ENCODE measurements at regions not wholly inside any gene's neighbourhood (a gene's known extent, or its start where the extent isn't known, plus 50 kb on each side); places are given as distances from the start of the nearest gene placed in this dataset.

DNA sequence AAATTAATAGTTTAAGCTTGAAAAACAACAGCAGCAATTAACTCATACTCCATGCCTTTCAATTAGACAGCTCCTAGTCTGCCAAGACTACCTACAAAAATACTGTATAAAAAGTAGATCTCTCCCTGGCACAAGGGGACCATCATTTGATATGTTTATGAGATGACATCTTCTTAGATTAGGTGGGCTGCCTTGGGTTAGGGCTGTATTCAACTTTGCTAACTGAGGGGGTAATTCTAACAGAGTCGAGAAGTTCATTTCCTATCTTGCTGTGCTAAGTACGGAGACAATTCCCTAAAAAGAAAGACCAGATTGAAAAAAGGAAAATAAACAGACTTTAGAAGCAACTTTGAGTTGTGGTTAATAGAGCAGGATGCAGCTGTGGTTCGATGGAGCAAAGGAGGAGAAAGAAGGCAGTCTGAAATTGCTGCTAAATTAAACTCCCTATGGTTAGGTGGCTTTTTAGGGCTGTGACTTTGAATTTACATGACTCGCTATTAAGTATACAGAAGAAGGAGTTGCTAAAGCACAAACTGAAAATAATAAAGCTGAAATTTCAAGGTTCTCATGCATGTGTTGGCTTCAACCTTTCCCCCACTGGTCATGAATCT, 75.4 kb downstream of the CDC7 start:
- Histone ChIP-seq H3K36me3 (replicated peaks; ENCODE audit: low read depth, low read length) (no peaks in the 10 kb centered on the region), H3K27ac (ENCODE audit: low read length) (no peak overlapping the region), H3K4me2 (ENCODE audit: low read length) (no peak overlapping the region), H3K4me3 (ENCODE audit: low read length) (no peak overlapping the region), H3K9me3 (ENCODE audit: insufficient read depth, low read length) (no peaks in the 10 kb centered on the region), H3K9ac (ENCODE audit: low read length) (no peak overlapping the region), H4K20me1 (ENCODE audit: insufficient read depth, low read length) (no peaks in the 10 kb centered on the region), H2AFZ (ENCODE audit: low read depth, low read length) (no peak overlapping the region), H3K79me2 (ENCODE audit: low read length) (no peaks in the 10 kb centered on the region), H3K27me3 (ENCODE audit: low read depth, low read length) (peaks cover 4% of the 10 kb centered on the region; the same call in 1 of the 2 replicates), H3K4me1 (ENCODE audit: low read length) (peaks cover 13% of the 10 kb centered on the region)
- no peak for TF ChIP-seq EZH2phosphoT487 (IDR thresholded peaks at IDR 0.05; ENCODE audit: low read depth)
- TF ChIP-seq, protein P1, sequence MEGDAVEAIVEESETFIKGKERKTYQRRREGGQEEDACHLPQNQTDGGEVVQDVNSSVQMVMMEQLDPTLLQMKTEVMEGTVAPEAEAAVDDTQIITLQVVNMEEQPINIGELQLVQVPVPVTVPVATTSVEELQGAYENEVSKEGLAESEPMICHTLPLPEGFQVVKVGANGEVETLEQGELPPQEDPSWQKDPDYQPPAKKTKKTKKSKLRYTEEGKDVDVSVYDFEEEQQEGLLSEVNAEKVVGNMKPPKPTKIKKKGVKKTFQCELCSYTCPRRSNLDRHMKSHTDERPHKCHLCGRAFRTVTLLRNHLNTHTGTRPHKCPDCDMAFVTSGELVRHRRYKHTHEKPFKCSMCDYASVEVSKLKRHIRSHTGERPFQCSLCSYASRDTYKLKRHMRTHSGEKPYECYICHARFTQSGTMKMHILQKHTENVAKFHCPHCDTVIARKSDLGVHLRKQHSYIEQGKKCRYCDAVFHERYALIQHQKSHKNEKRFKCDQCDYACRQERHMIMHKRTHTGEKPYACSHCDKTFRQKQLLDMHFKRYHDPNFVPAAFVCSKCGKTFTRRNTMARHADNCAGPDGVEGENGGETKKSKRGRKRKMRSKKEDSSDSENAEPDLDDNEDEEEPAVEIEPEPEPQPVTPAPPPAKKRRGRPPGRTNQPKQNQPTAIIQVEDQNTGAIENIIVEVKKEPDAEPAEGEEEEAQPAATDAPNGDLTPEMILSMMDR (IDR thresholded peaks at IDR 0.05; ENCODE audit: low read depth, low read length) = no peak

DNA sequence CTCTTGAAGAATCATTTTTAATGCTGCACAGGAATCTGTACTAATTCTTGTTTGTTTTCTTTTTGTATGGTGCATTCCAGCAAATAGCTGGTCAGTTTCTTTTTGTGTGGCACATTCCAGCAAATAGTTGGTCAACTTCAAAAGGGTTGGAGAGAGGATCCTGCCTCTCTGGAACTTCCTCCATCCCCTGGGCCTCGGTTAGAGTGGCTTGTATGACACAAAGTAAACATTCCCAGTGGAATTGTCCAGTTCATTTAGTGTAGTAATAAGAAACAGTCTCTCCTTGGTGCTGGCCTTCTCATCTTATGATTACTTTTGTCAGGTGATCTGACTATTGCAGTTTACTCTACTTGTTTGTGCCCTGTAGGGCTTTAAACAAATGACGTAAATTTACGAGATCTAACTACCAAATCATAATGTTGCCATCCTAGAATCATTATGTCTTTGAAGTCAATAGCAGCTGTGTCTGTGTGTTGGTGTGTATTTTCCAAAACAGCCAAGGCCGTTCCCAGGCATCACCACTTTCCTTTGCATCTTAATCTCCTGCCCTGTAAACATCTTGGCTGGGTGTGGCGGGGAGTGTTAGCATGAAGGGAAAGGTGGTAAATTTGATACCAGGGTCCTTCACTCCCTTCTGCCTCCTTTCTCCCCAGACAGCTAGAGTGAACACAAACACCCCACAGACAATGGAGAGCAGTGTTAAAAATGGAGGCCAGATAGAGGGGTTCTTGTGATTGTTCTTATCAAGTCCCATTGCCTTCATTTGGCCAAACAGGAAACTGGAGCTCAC, 77.9 kb downstream of the CDC7 start:
- H3K9me3 ChIP-seq (ENCODE audit: insufficient read depth, low read length) = no peaks in the 10 kb centered on the region
- H4K20me1 ChIP-seq (ENCODE audit: insufficient read depth, low read length) = no peaks in the 10 kb centered on the region
- no peak overlapping the region for H3K27ac ChIP-seq (ENCODE audit: low read length)
- no peak for TF ChIP-seq EZH2phosphoT487 (IDR thresholded peaks at IDR 0.05; ENCODE audit: low read depth)
- TF ChIP-seq, protein P1 (IDR thresholded peaks at IDR 0.05; ENCODE audit: low read depth, low read length) = no peak
- H3K36me3 ChIP-seq (replicated peaks; ENCODE audit: low read depth, low read length) = no peaks in the 10 kb centered on the region
- H3K9ac ChIP-seq (ENCODE audit: low read length) = no peak overlapping the region
- no peak overlapping the region for H2AFZ ChIP-seq (ENCODE audit: low read depth, low read length)
- H3K4me3 ChIP-seq (ENCODE audit: low read length) = no peak overlapping the region
- H3K27me3 ChIP-seq (ENCODE audit: low read depth, low read length) = peaks cover 4% of the 10 kb centered on the region; the same call in 1 of the 2 replicates
- no peaks in the 10 kb centered on the region for H3K4me1 ChIP-seq (ENCODE audit: low read length)
- no peaks in the 10 kb centered on the region for H3K79me2 ChIP-seq (ENCODE audit: low read length)
- no peak overlapping the region for H3K4me2 ChIP-seq (ENCODE audit: low read length)

DNA sequence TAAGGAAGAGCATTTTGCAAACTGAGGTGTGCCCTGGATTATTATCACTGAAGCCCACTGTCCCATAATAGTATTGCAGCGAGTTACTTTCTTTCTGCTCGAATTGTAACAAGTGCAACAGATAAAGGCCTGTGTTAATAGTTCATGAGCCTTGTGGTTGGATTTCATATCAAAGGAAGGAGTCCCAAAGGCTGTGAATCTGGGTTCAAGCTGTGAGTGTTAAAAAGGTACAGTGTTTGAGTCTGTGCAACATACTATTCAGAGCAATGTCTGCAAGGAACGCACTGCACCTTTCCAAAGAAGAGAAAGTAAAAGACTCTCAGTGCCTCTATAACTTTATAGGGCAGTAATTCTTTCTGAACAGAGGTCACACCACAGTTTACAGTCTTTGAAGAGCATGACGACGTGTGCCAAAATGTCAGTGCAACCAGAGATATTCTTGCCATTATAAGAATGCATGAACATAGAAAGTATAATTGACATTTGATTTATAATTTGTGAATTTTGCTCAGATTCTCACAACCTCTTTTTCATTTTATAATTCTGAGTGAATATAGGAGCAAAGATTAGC, 79.1 kb downstream of the CDC7 start:
- no peak overlapping the region for H3K4me2 ChIP-seq (ENCODE audit: low read length)
- no peaks in the 10 kb centered on the region for H3K9me3 ChIP-seq (ENCODE audit: insufficient read depth, low read length)
- no peak overlapping the region for H3K27ac ChIP-seq (ENCODE audit: low read length)
- H3K9ac ChIP-seq (ENCODE audit: low read length) = no peak overlapping the region
- no peak for TF ChIP-seq EZH2phosphoT487 (IDR thresholded peaks at IDR 0.05; ENCODE audit: low read depth)
- TF ChIP-seq, protein P1 (IDR thresholded peaks at IDR 0.05; ENCODE audit: low read depth, low read length) = no peak
- no peaks in the 10 kb centered on the region for H3K79me2 ChIP-seq (ENCODE audit: low read length)
- H4K20me1 ChIP-seq (ENCODE audit: insufficient read depth, low read length) = no peaks in the 10 kb centered on the region
- peaks cover 4% of the 10 kb centered on the region; the same call in 1 of the 2 replicates for H3K27me3 ChIP-seq (ENCODE audit: low read depth, low read length)
- H3K4me1 ChIP-seq (ENCODE audit: low read length) = no peaks in the 10 kb centered on the region
- no peaks in the 10 kb centered on the region for H3K36me3 ChIP-seq (replicated peaks; ENCODE audit: low read depth, low read length)
- no peak overlapping the region for H3K4me3 ChIP-seq (ENCODE audit: low read length)
- no peak overlapping the region for H2AFZ ChIP-seq (ENCODE audit: low read depth, low read length)

DNA sequence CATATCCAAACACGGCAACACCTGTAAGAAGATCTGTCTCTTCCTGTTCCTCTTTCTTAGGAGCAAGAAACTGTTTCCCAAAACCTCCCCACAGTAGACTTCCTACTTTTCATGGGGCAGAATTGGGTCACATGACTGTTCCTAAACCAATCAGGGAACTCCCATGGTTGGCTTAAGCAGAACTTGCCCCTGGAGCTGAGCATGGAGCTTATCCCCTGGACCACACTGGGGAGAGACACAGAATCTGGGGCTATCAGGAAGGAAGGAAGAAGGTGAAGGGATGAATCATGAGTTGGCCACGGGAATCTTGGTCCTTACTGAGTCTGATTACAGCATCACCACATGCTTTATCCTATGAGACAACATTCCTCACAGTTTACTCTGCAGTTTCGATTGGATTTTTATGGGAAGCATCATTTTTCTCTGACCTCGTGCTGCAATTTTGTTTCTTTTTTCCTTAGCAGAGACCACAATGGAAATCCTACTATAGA, 81.8 kb downstream of the CDC7 start:
- no peak overlapping the region; the same call in 1 of the 2 replicates for H3K4me2 ChIP-seq (ENCODE audit: low read length)
- no peak for TF ChIP-seq EZH2phosphoT487 (IDR thresholded peaks at IDR 0.05; ENCODE audit: low read depth)
- TF ChIP-seq, protein P1 (IDR thresholded peaks at IDR 0.05; ENCODE audit: low read depth, low read length) = no peak
- H4K20me1 ChIP-seq (ENCODE audit: insufficient read depth, low read length) = no peaks in the 10 kb centered on the region
- no peak overlapping the region for H3K4me3 ChIP-seq (ENCODE audit: low read length)
- H2AFZ ChIP-seq (ENCODE audit: low read depth, low read length) = 0 out of 2 replicates have a peak overlapping the region, but pooled peaks have one; percentile 39
- H3K27ac ChIP-seq (ENCODE audit: low read length) = no peak overlapping the region
- no peaks in the 10 kb centered on the region for H3K36me3 ChIP-seq (replicated peaks; ENCODE audit: low read depth, low read length)
- no peaks in the 10 kb centered on the region for H3K79me2 ChIP-seq (ENCODE audit: low read length)
- no peaks in the 10 kb centered on the region for H3K27me3 ChIP-seq (ENCODE audit: low read depth, low read length)
- no peaks in the 10 kb centered on the region for H3K9me3 ChIP-seq (ENCODE audit: insufficient read depth, low read length)
- H3K4me1 ChIP-seq (ENCODE audit: low read length) = no peaks in the 10 kb centered on the region
- H3K9ac ChIP-seq (ENCODE audit: low read length) = no peak overlapping the region
